Esophagus muscularis mucosa (tissue), 4 donors: ENCODE measurements at regions not wholly inside any gene's neighbourhood (a gene's known extent, or its start where the extent isn't known, plus 50 kb on each side); places are given as distances from the start of the nearest gene placed in this dataset.

Experiments used
- CTCF ChIP-seq, 3 experiments: fragments of 200-600 bp in 2 of 3; fragments of 450-650 bp in 1 of 3; sonication (generic) in 2 of 3; IDR thresholded peaks; one replicate each; pipeline ENCODE4 v1.5.1; 2017 to 2019; ENCODE audit warnings: antibody characterized with exemption in 3 of 3, mild to moderate bottlenecking in 2 of 3, moderate library complexity in 1 of 3
- EP300 ChIP-seq: sonication (generic); formaldehyde crosslinking; IDR thresholded peaks from one replicate; pipeline ENCODE4 v1.6.1; 2017; ENCODE audit warnings: antibody characterized with exemption
- POLR2A ChIP-seq: fragments of 450-650 bp; IDR thresholded peaks from one replicate; pipeline ENCODE4 v1.6.1; 2017; ENCODE audit warnings: antibody characterized with exemption, moderate library complexity, mild to moderate bottlenecking, low read depth

GRCh38 chr1:8232036-8232757 is 85.7 kb upstream of the SLC45A1 start:
- TF ChIP-seq POLR2A (no peak), CTCF (IDR thresholded peaks at IDR 0.05) (no peak), EP300 (no peak)
